Left renal cortex interstitium (tissue), 4 donors: ENCODE measurements at regions not wholly inside any gene's neighbourhood (a gene's known extent, or its start where the extent isn't known, plus 50 kb on each side); places are given as distances from the start of the nearest gene placed in this dataset.
"Not testable (repeated sequence)": the region's sequence is repeated elsewhere in the genome, so short reads cannot be mapped to it uniquely, and the experiment has no call there.

Experiments
- DNase-seq, 4 donors: peaks; one replicate each; pipeline ENCODE4 v3.0.0-alpha.2; 2013; ENCODE audit warnings: low read depth in 4 of 4, low spot score in 2 of 4, missing footprints in 1 of 4

GRCh38 chr6:19892260-19892659, 55.1 kb downstream of the ID4 start:
- peak; percentile 37 to 63 (median 46) for DNase-seq

- no peak for DNase-seq
Observed at GRCh38 chr6:19895866-19896692, 58.9 kb downstream of the ID4 start.

GRCh38 chr6:19896693-19897010, 59.5 kb downstream of the ID4 start:
- no peak for DNase-seq

GRCh38 chr6:19898141-19898740, 61.1 kb downstream of the ID4 start:
- DNase-seq, result no peak

GRCh38 chr6:19902201-19902600, 65.0 kb downstream of the ID4 start:
- no peak for DNase-seq

GRCh38 chr6:19904408-19904807, 67.2 kb downstream of the ID4 start:
- not testable (repeated sequence) for DNase-seq

- no peak for DNase-seq
Observed at GRCh38 chr6:19905584-19905983, 68.4 kb downstream of the ID4 start.

GRCh38 chr6:19906171-19906570, 69.0 kb downstream of the ID4 start:
- DNase-seq, result no peak

- DNase-seq, result no peak
Observed at GRCh38 chr6:19911223-19911622, 74.1 kb downstream of the ID4 start.

- no peak for DNase-seq
Observed at GRCh38 chr6:19918436-19918835, 81.3 kb downstream of the ID4 start.

GRCh38 chr6:19921786-19922185, 84.6 kb downstream of the ID4 start:
- DNase-seq, result no peak

GRCh38 chr6:19925533-19925932, 88.4 kb downstream of the ID4 start:
- DNase-seq, result no peak

- DNase-seq, result no peak
Observed at GRCh38 chr6:19928461-19928860, 91.3 kb downstream of the ID4 start.

GRCh38 chr6:19929312-19929711, 92.1 kb downstream of the ID4 start:
- DNase-seq, result no peak

GRCh38 chr6:19934996-19935591, 97.9 kb downstream of the ID4 start:
- DNase-seq, result no peak

GRCh38 chr6:19939321-19939720, 102.2 kb downstream of the ID4 start:
- not testable (repeated sequence) for DNase-seq

- not testable (repeated sequence) for DNase-seq
Observed at GRCh38 chr6:19939926-19940325, 102.8 kb downstream of the ID4 start.

- no peak for DNase-seq
Observed at GRCh38 chr6:19943042-19943441, 105.9 kb downstream of the ID4 start.

- DNase-seq, result no peak
Observed at GRCh38 chr6:19945843-19946358, 108.7 kb downstream of the ID4 start.

- DNase-seq, result no peak
Observed at GRCh38 chr6:19949155-19949554, 112.0 kb downstream of the ID4 start.

- DNase-seq, result no peak
Observed at GRCh38 chr6:19964115-19964514, 126.9 kb downstream of the ID4 start.

- DNase-seq, result no peak
Observed at GRCh38 chr6:19968201-19968600, 131.0 kb downstream of the ID4 start.
